ENCODE measurements at regions not wholly inside any gene's neighbourhood (a gene's known extent, or its start where the extent isn't known, plus 50 kb on each side); places are given as distances from the start of the nearest gene placed in this dataset.
A peak's percentile ranks its signal among the peaks of the same experiment; 100 is the strongest.

- WGBS (ENCODE audit: insufficient coverage, low coverage, missing lambda C conversion rate): 6% methylated on average over 10 of the region's 10 CpGs
- in situ Hi-C loops (cut with MboI): no loop called here
- TF ChIP-seq CREB3L1 (IDR thresholded peaks at IDR 0.05; ENCODE audit: borderline replicate concordance, low read depth): peak; percentile 97
- TF ChIP-seq ZNF75A (CRISPR knock-in tag; IDR thresholded peaks at IDR 0.05): no peak
- no peak for TF ChIP-seq NCOA4 (IDR thresholded peaks at IDR 0.05; ENCODE audit: partially characterized antibody)
- peak; percentile 77 for TF ChIP-seq ATF3 (IDR thresholded peaks at IDR 0.05)
- TF ChIP-seq ATF3 (CRISPR knock-in tag; conservative IDR thresholded peaks at IDR 0.05): peak; percentile 61; the same call in 1 of the 2 replicates
- TF ChIP-seq ZNF24 (IDR thresholded peaks at IDR 0.05): no peak; the same call in 1 of the 2 replicates
- peak; percentile 85 for TF ChIP-seq CBFA2T3 (IDR thresholded peaks at IDR 0.05)
- TF ChIP-seq ZBTB26 (CRISPR knock-in tag; IDR thresholded peaks at IDR 0.05): 0 out of 2 replicates have a peak, but pooled peaks have one; percentile 27
- peak; percentile 97 for TF ChIP-seq ESRRA (IDR thresholded peaks at IDR 0.05; ENCODE audit: borderline replicate concordance, low read depth)
- no peak for TF ChIP-seq ZBTB17 (CRISPR knock-in tag; IDR thresholded peaks at IDR 0.05)
- TF ChIP-seq DEAF1 (CRISPR knock-in tag; IDR thresholded peaks at IDR 0.05): no peak
- peak; percentile 36; the same call in 1 of the 2 replicates for TF ChIP-seq OTX1 (CRISPR knock-in tag; IDR thresholded peaks at IDR 0.05)
- TF ChIP-seq, protein P1, sequence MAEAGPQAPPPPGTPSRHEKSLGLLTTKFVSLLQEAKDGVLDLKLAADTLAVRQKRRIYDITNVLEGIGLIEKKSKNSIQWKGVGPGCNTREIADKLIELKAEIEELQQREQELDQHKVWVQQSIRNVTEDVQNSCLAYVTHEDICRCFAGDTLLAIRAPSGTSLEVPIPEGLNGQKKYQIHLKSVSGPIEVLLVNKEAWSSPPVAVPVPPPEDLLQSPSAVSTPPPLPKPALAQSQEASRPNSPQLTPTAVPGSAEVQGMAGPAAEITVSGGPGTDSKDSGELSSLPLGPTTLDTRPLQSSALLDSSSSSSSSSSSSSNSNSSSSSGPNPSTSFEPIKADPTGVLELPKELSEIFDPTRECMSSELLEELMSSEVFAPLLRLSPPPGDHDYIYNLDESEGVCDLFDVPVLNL (CRISPR knock-in tag; IDR thresholded peaks at IDR 0.05; ENCODE audit: low read depth): no peak
- TF ChIP-seq TAL1 (IDR thresholded peaks at IDR 0.05): peak; percentile 77
Observed at GRCh38 chr6:4371207-4371921, 236.0 kb upstream of the ECI2 start.

More at GRCh38 chr6:4371207-4371921, 236.0 kb upstream of the ECI2 start:
- ChIA-PET CTCF (ENCODE audit: low intra/inter-chr PET ratio) (interaction anchor here (0.7 kb wide), 1 partner anchor 566 kb away, joined by 3 read pairs; no protein-coding TSS in a partner anchor), POLR2A (interaction anchor here (0.7 to 2.0 kb wide), 8 partner anchors 8 to 632 kb away, joined by 3 to 8 read pairs (median 4); no protein-coding TSS in a partner anchor)
- H3K4me1 ChIP-seq (replicated peaks in 1 of 2; ENCODE audit: control insufficient read depth in 2 of 2, insufficient read depth in 2 of 2, low read length in 2 of 2): peaks cover 9 to 19% of the 10 kb centered on the region in 2 experiments; a peak in 4 of 5 replicates
- peak overlapping the region in 1 of 2 experiments; percentile 36; a peak in 3 of 4 replicates for H3K9ac ChIP-seq (ENCODE audit: insufficient read depth in 1 of 2, low read depth in 2 of 2, low read length in 2 of 2)
- no peaks in the 10 kb centered on the region for H3K9me1 ChIP-seq (ENCODE audit: control insufficient read depth, insufficient read depth, low read length)
- H3K27me3 ChIP-seq (ENCODE audit: control insufficient read depth in 2 of 2, insufficient read depth in 2 of 2, low read length in 2 of 2): peaks cover 4 to 20% of the 10 kb centered on the region in 2 experiments; a peak in 4 of 5 replicates
- DNase-seq (ENCODE audit: extremely low read depth in 1 of 4, low spot score in 3 of 4): peak; percentile 54 to 91 (median 74)
- ATAC-seq: peak; percentile 96
- no peaks in the 10 kb centered on the region for H3K36me3 ChIP-seq (ENCODE audit: control insufficient read depth, insufficient read depth, low read length)
- no peak overlapping the region for H3K4me3 ChIP-seq
- peak overlapping the region; percentile 68 for H3K4me2 ChIP-seq (ENCODE audit: insufficient read depth, low read length)
- no TSS peak for BruUV-seq (replicated peaks)
- H3K27ac ChIP-seq (ENCODE audit: extremely low read depth, low read depth, low read length): peak overlapping the region; percentile 74
- peak; percentile 99 for FAIRE-seq
- H4K20me1 ChIP-seq (replicated peaks; ENCODE audit: control insufficient read depth, insufficient read depth, low read length): no peaks in the 10 kb centered on the region
- no peaks in the 10 kb centered on the region for H3K9me3 ChIP-seq (replicated peaks; ENCODE audit: control insufficient read depth, insufficient read depth, low read depth, low read length)
- H2AFZ ChIP-seq (ENCODE audit: low read depth, low read length): peak overlapping the region; percentile 78
- intact Hi-C loops (cut with micrococcal nuclease): no loop called here
- no peaks in the 10 kb centered on the region for H3K79me2 ChIP-seq (ENCODE audit: control insufficient read depth, insufficient read depth, low read length)

Data from K562 (cell line).